ENCODE measurements at regions not wholly inside any gene's neighbourhood (a gene's known extent, or its start where the extent isn't known, plus 50 kb on each side); places are given as distances from the start of the nearest gene placed in this dataset.
"Not testable (repeated sequence)": the region's sequence is repeated elsewhere in the genome, so short reads cannot be mapped to it uniquely, and the experiment has no call there.

DNA sequence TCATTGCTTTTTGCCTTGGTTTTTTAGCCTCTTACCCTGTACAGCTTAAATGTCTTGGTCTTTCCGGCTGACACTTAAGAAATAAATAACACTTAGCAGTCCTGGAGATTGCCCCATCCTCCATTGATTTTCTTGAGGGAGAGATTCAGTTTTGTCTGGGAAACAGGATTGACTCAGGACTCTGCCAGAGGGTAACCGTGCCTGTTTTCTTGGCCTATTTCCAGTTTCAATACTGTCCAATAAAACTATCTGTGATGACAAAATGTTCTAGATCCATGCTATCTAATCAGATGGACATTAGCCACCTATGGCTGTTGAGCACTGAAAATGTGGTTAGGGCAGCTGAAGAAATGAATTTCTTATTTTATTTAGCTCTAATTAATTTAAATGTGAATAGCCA lies 216.1 kb downstream of the DUSP10 start:
- in situ Hi-C loops (cut with MboI) = no loop called here
- Histone ChIP-seq H3K9me2 (ENCODE audit: insufficient read depth) (no peaks in the 10 kb centered on the region; the same call in 1 of the 2 replicates), H3K4me1 (ENCODE audit: insufficient read depth) (no peaks in the 10 kb centered on the region), H3K9me3 (ENCODE audit: low read depth) (no peaks in the 10 kb centered on the region), H3K79me2 (ENCODE audit: insufficient read depth) (no peaks in the 10 kb centered on the region), H2AFZ (no peak overlapping the region), H4K20me1 (ENCODE audit: insufficient read depth) (no peaks in the 10 kb centered on the region), H3K36me3 (ENCODE audit: low read depth) (no peaks in the 10 kb centered on the region), H3K9ac (no peak overlapping the region), H3K4me2 (ENCODE audit: unreplicated experiment) (no peak overlapping the region), H3K27ac (no peak overlapping the region), H3K4me3 (no peak overlapping the region), H3F3A (ENCODE audit: insufficient read depth) (no peaks in the 10 kb centered on the region), H3K27me3 (replicated peaks; ENCODE audit: insufficient read depth) (no peaks in the 10 kb centered on the region)
- TF ChIP-seq EZH2phosphoT487 (IDR thresholded peaks at IDR 0.05; ENCODE audit: insufficient read depth, low read depth) (no peak), EZH2 (IDR thresholded peaks at IDR 0.05; ENCODE audit: insufficient read depth, poor library complexity, severe bottlenecking) (no peak)
- no peak for DNase-seq
- WGBS, 2 experiments (ENCODE audit: low coverage in 1 of 2, low lambda C conversion rate in 2 of 2, missing lambda C conversion rate in 2 of 2) = 53 to 55% methylated on average over 2 of the region's 2 CpGs

DNA sequence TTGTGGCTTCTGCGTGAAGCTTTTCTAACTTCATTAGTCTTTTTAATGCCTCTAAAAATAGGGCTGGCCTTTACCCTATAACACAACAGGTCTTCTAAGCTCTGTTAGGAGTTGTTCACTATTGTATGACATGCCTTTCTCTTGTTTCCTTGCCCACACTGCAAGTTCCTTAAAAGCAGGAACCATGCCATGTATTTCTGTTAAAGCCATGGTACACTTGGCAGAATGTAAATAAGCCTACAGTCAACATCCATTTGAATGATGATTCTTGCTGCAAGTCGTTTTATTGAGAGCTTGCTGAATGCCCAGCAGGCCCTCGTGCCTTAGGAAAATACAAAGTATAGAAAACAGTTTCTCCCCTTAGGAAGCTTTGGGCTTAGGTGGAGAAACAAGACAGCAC lies 214.6 kb downstream of the DUSP10 start:
- 61 to 62% methylated on average over 3 of the region's 3 CpGs for WGBS, 2 experiments (ENCODE audit: low coverage in 1 of 2, low lambda C conversion rate in 2 of 2, missing lambda C conversion rate in 2 of 2)
- no peaks in the 10 kb centered on the region for H3K9me3 ChIP-seq (ENCODE audit: low read depth)
- no peaks in the 10 kb centered on the region for H3K79me2 ChIP-seq (ENCODE audit: insufficient read depth)
- no peaks in the 10 kb centered on the region for H3K27me3 ChIP-seq (replicated peaks; ENCODE audit: insufficient read depth)
- H3F3A ChIP-seq (ENCODE audit: insufficient read depth) = no peaks in the 10 kb centered on the region
- no peaks in the 10 kb centered on the region for H3K4me1 ChIP-seq (ENCODE audit: insufficient read depth)
- H3K36me3 ChIP-seq (ENCODE audit: low read depth) = no peaks in the 10 kb centered on the region
- no peak overlapping the region for H3K9ac ChIP-seq
- H3K27ac ChIP-seq = no peak overlapping the region
- no peaks in the 10 kb centered on the region for H4K20me1 ChIP-seq (ENCODE audit: insufficient read depth)
- DNase-seq = no peak
- H3K4me3 ChIP-seq = no peak overlapping the region
- H3K4me2 ChIP-seq (ENCODE audit: unreplicated experiment) = no peak overlapping the region
- no peak overlapping the region for H2AFZ ChIP-seq
- H3K9me2 ChIP-seq (ENCODE audit: insufficient read depth) = no peaks in the 10 kb centered on the region; the same call in 1 of the 2 replicates
- in situ Hi-C loops (cut with MboI) = no loop called here
- TF ChIP-seq EZH2phosphoT487 (IDR thresholded peaks at IDR 0.05; ENCODE audit: insufficient read depth, low read depth) = no peak
- TF ChIP-seq EZH2 (IDR thresholded peaks at IDR 0.05; ENCODE audit: insufficient read depth, poor library complexity, severe bottlenecking) = no peak

DNA sequence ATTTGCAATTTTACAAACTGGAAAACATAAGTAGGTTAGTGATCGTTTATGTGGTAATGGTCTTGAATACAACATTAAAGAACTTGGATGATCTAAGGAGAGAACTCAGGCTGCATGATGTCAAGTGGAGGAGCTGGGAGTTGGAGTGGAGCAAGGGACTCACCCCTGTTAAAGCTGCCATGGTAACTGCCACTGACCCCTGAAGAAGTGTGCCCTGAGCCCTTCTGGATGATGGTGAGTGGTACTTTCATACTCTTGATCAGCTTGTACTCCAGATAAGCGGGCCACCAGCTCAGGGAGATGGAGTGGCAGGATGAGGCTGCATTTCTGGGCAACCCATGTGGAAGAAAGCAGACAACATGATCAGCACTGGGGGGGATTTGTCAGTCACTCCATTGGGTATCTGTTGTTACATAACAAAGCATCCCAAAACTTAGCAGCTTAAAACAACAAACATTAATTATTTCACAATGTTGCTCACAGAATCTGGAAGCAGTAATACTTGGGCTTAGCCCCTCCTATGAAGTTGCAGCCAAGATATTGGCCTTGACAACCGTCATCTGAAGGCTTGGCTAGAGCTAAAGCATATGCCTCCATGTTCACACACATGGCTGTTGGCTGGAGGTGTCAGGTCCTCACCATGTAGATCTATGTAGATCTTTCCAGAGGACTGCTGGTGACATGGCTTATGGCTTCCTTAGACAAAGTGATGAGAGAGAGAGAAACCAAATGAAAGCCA lies 213.8 kb downstream of the DUSP10 start:
- Histone ChIP-seq H3F3A (ENCODE audit: insufficient read depth) (no peaks in the 10 kb centered on the region), H3K27me3 (replicated peaks; ENCODE audit: insufficient read depth) (no peaks in the 10 kb centered on the region), H3K4me3 (no peak overlapping the region), H3K9me2 (ENCODE audit: insufficient read depth) (no peaks in the 10 kb centered on the region; the same call in 1 of the 2 replicates), H3K27ac (no peak overlapping the region), H3K9ac (no peak overlapping the region), H4K20me1 (ENCODE audit: insufficient read depth) (no peaks in the 10 kb centered on the region), H2AFZ (no peak overlapping the region), H3K4me2 (ENCODE audit: unreplicated experiment) (no peak overlapping the region), H3K79me2 (ENCODE audit: insufficient read depth) (no peaks in the 10 kb centered on the region), H3K36me3 (ENCODE audit: low read depth) (no peaks in the 10 kb centered on the region), H3K4me1 (ENCODE audit: insufficient read depth) (no peaks in the 10 kb centered on the region), H3K9me3 (ENCODE audit: low read depth) (no peaks in the 10 kb centered on the region)
- WGBS, 2 experiments (ENCODE audit: low coverage in 1 of 2, low lambda C conversion rate in 2 of 2, missing lambda C conversion rate in 2 of 2) = 50 to 51% methylated on average over 3 of the region's 3 CpGs
- TF ChIP-seq EZH2phosphoT487 (IDR thresholded peaks at IDR 0.05; ENCODE audit: insufficient read depth, low read depth) (no peak), EZH2 (IDR thresholded peaks at IDR 0.05; ENCODE audit: insufficient read depth, poor library complexity, severe bottlenecking) (no peak)
- no peak for DNase-seq
- in situ Hi-C loops (cut with MboI) = no loop called here

DNA sequence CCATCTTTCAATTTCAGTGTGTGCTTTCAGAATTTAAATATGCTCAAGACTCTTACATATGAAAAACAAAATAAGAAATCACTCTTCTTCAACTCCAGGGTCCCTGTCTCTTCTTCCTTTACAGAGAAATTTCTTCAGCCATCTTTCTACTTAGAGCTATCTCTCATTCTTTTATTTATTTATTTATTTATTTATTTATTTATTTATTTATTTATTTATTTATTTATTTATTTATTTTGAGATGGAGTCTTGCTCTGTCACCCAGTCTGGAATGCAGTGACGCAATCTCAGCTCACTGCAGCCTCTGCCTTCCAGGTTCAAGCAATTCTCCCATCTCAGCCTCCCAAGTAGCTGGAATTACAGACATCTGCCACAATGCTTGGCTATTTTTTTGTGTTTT lies 211.7 kb downstream of the DUSP10 start:
- H3K4me3 ChIP-seq; H3K9me3 ChIP-seq (ENCODE audit: low read depth); H3F3A ChIP-seq (ENCODE audit: insufficient read depth); H3K4me1 ChIP-seq (ENCODE audit: insufficient read depth); H4K20me1 ChIP-seq (ENCODE audit: insufficient read depth); DNase-seq; H3K9ac ChIP-seq; H2AFZ ChIP-seq; H3K27me3 ChIP-seq (replicated peaks; ENCODE audit: insufficient read depth); in situ Hi-C loops (cut with MboI); H3K79me2 ChIP-seq (ENCODE audit: insufficient read depth); H3K9me2 ChIP-seq (ENCODE audit: insufficient read depth); H3K4me2 ChIP-seq (ENCODE audit: unreplicated experiment); H3K36me3 ChIP-seq (ENCODE audit: low read depth); H3K27ac ChIP-seq: not testable (repeated sequence)
- 92 to 94% methylated on average over 1 of the region's 1 CpG for WGBS, 2 experiments (ENCODE audit: low coverage in 1 of 2, low lambda C conversion rate in 2 of 2, missing lambda C conversion rate in 2 of 2)

DNA sequence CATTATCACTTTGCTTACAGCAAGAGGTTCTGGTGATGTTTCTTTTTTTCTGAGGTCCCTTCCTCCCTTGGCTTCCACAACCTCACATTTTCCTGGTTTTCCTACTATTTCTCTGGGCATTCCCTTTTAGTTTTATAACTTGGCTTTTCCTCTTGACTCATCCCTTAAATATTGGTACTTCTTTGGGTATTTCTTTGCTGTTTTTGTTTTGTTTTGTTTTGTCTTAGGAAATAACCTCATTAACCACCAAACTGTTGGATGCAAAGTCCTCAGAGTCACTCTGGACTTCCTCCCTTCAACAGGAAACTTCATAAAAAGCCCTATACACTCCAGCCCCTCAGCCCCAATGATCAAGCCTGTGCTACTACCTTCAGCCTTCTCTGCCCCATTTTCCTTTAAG lies 211.1 kb downstream of the DUSP10 start:
- H3K27me3 ChIP-seq (replicated peaks; ENCODE audit: insufficient read depth) = no peaks in the 10 kb centered on the region
- DNase-seq = no peak
- H2AFZ ChIP-seq = no peak overlapping the region
- H3F3A ChIP-seq (ENCODE audit: insufficient read depth) = no peaks in the 10 kb centered on the region
- no peak overlapping the region for H3K9ac ChIP-seq
- H3K4me3 ChIP-seq = no peak overlapping the region
- in situ Hi-C loops (cut with MboI) = no loop called here
- H3K79me2 ChIP-seq (ENCODE audit: insufficient read depth) = no peaks in the 10 kb centered on the region
- no peaks in the 10 kb centered on the region for H3K9me2 ChIP-seq (ENCODE audit: insufficient read depth)
- TF ChIP-seq EZH2phosphoT487 (IDR thresholded peaks at IDR 0.05; ENCODE audit: insufficient read depth, low read depth) (no peak), EZH2 (IDR thresholded peaks at IDR 0.05; ENCODE audit: insufficient read depth, poor library complexity, severe bottlenecking) (no peak)
- no peaks in the 10 kb centered on the region for H4K20me1 ChIP-seq (ENCODE audit: insufficient read depth)
- H3K4me2 ChIP-seq (ENCODE audit: unreplicated experiment) = no peak overlapping the region
- H3K36me3 ChIP-seq (ENCODE audit: low read depth) = no peaks in the 10 kb centered on the region
- H3K4me1 ChIP-seq (ENCODE audit: insufficient read depth) = no peaks in the 10 kb centered on the region
- no peaks in the 10 kb centered on the region for H3K9me3 ChIP-seq (ENCODE audit: low read depth)
- no peak overlapping the region for H3K27ac ChIP-seq
